ENCODE measurements at regions not wholly inside any gene's neighbourhood (a gene's known extent, or its start where the extent isn't known, plus 50 kb on each side); places are given as distances from the start of the nearest gene placed in this dataset.

DNA sequence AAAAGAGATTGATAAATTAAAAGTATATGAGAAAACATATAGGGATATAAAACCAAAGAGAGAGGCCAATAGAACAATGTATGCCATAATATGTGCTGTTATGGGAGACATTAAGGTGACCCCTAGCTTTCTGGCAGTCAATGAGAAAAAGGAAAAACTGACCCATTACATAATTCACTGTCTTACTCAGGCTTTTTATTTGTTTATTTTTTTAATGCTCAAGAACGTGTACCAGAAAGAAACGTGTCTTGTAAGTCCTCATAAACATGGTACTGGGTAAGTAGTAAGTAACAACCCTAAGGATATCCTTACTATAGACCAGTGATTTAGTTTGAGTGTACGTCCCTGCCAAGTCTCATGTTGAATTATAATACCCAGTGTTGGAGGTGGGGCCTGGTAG lies 160.8 kb upstream of the PHACTR1 start:
- no peak for DNase-seq

DNA sequence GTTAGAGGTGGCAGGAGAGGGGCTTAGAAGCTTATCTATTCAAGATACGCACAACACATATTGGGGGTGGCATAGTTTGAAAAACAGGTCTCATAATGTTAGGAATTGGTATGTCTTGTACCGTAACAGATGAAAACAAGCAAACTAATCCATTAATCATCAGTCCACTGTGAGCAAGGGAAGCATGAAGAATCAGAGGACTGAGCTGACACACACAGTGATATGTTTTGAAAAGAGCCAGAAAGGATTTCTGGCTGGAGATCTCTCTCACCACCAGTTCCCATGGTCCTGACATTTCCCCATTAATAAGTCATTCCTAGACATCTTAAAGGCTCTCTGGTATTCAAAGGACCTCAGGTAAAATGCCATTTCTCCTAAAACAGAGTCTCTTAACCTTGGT lies 158.8 kb upstream of the PHACTR1 start:
- DNase-seq = no peak

DNA sequence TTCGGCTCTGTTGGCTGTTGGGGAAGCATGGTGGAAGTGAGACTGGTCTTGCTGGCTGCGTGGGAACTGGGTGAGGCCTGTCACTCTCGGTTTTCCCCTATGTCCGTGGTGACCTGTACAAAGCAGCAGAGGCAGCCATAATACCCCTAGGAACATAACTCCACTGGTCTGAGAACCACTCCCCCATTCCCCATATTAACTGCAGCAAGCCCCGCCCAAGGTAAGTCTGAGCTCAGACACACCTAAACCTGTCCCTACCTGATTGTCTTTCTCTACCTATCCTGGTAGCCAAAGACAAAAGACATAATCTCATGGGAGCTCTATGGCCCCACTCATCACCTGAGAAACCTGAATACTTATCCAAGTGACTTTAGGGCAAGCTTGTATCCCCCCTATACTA lies 156.3 kb upstream of the PHACTR1 start:
- DNase-seq = no peak

DNA sequence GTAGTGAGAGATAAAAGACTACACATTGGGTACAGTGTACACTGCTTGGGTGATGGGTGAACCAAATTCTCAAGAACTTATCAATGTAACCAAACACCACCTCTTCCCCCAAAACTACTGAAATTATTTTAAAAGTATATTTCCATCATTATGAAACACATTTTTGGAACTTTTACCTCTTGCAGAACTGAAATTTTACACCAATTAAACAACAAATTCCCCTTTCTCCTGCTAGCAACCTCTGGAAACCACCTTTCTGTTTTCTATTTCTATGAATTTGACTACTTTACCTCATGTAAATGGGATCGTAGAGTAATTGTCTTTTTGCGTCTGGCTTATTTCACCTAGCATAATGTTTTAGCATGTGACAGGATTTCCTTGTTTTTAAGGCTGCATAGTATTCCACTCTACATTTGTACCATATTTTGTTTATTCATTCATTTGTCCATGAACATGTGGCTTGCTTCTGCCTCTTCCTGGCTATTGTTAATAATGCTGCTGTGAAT lies 149.9 kb upstream of the PHACTR1 start:
- no peak for DNase-seq

DNA sequence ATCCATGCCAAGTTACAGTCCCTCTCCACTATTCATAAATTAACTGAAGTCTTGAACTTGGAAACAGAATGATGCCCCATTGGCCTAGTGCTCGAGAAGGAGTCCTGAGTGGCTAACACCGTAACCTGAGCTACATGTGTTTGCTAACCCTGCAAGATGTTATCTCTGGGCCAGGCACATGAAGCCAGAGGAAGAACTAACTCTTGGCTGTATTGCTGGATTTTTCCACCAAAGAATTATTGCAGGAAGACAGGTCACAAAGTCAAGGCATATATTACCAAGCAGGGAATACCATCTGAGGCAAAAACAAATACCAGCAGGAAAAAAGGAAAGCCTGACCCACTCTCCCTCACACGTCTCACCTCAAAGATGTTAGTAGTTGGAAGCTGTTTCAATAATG lies 148.9 kb upstream of the PHACTR1 start:
- no peak for DNase-seq

DNA sequence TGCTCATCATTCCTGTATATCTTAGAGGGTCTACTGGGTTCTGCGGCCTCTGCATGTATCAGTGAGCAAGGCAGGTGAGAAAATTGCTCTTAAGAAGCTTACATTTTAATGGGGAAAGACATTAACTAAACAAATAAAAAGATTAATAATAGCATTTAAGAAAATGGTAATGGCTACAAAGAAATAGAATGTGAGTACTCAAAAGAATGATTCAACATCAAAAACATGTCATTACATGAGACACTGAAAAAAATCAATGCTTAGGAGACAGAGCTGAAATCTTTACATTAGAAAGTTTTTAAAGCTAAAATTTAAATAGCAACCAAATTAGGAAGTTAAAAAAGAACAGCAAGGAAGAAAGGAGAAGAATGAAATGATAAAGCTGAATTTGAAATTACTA lies 146.9 kb upstream of the PHACTR1 start:
- no peak for DNase-seq

DNA sequence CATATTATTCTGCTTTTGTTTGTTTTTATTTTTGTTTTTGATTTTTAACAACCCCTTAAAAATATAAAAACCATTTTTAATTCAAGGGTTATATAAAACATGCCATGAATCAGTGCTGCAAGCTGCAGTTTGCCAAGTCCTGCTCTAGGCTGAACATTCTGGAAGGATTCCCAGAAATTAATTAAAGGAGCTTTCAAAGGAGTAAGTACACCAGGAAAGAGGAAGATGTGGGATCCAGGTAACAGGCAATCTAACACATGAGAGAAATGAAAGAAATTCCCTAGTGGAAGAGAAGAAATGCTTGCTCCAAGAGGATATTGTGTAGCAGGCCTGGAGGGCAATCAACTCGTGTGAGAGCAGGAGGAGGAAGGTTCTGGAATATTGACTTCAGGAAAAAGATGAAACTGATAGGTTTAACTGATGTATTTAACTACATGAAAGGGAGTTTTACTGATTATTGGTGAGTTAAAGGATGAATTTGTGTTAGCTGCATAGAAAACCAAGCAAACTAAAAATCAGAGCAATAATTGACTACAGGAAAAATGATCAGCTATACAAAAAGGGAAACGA lies 146.0 kb upstream of the PHACTR1 start:
- no peak for DNase-seq

DNA sequence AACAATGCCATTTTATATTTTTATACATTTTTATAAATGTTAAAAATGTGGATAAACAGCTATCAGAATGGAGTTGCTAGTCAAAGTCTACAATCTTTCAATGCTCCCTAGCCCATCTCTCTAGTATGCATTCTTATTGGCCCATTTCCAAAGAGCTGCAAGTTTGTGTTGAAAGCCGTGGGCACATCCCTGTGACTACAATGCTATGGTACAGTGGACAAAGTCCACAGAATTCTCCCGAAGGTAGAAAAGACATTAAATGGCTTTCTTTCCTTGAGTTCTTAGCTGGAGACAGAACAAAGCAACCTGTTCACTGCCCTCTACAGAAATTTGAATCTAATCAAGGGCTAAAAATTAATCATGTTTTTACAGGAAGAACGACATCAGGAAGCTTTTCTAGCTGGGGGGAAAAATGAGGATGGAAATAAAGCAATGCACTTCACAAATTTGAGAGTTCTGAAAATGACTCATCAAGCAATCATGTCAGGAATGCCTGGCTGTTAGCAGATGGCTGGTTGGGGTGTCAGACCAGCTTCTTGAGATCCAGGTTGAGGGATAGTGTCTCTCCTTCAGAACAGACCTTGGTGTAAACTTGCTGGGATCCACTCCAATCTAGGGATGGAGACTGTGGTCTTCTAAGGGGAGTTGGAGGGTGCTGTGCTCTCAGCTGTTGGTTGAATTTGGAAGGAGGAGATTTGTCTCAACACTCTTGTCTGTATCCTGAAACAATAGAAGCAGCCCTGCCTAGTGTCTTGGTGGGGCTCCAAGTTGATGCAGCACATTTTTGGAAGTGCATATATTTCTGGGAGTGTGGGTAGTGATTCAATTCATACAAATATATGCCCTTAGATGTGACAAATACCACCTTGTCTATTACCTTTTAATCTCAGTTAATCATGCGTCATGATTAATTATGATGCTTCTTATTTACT lies 143.4 kb upstream of the PHACTR1 start:
- DNase-seq = no peak

DNA sequence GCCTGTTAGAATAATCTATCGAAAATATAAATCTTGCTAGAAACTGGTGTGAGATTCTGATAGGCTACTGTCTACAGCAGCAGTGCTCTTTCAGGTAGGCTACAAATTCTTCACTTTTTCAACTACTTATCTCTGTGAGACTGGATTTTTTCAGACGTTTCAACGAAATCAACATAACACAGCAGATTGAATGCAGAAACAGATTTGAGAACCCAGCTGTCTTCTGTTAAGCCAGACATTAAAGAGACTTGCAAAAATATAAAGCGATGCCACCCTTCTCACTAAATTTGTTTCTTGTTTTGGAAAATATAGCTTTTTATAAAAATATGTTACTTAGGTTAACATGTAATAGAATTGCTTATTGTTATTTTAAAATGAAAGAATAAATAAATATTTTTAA lies 140.6 kb upstream of the PHACTR1 start:
- DNase-seq = no peak

DNA sequence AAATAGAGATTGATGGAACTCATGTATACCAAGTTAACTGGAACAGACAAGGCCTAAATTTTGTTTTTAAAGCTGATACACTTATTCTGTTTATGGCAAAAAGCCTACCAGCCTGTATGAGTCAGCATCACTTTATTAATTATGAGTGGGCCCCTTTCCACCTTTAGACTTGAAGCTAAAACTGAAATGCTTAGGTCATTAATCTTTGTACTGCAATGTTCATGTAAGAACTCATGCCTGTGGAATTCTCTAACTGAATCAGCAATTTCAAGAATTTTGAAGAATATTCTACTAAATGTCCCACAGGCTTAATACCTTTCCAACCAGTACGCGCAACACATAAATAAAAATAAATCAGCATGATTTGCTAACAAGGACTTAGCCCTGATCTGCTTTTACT lies 140.2 kb upstream of the PHACTR1 start:
- DNase-seq = no peak

DNA sequence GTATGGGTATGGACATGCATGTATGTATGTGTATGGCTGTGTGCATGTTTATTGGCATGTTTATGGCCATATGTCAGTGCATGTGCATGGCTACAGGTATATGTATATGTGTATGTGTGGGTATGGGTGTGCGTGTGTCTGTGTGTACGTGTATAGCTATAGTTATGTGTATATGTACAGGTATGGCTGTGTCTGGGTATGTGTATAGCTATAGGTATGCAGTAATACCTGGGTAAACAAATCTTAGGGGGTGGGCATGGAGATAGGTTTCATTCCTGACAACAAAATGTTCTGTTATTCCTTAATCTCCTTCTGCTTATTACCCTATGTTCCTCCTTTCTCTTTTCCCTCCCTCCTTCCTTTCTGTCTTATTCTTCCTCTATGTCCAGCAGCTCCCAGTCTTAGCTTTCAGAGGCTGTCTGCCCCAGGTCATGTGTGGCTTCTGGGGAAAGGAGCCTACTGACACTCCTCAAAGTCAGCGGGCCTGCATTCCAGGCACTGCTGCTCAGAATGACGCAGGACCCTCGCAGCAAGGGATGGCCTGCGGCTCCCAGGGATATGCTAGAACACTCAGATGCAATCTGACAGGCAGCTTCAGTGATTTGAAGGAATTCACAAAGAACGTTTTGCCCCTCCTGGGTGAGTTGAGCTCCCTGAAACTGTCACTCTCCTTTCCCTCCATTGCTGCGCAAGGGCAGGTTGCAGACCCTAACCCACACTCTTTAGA lies 139.3 kb upstream of the PHACTR1 start:
- DNase-seq = no peak

DNA sequence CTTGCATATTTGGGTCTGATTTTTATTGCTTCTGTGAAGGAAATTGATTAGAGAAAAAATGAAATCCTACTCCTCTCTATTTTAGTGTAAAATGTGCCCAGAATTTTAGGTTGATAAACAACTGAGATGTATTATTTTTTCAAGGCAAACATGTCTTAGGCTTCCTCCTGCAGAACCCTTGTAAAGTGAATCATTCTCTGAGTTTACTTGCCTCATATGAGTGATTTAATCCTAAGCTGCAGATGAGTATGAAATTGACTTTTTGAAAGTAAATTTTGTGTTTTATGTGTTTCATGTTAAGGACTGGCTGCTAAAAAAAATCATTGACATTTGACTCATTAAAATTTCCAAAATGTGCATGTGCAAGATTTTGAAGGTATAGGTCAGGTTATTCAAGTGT lies 138.5 kb upstream of the PHACTR1 start:
- DNase-seq = no peak

DNA sequence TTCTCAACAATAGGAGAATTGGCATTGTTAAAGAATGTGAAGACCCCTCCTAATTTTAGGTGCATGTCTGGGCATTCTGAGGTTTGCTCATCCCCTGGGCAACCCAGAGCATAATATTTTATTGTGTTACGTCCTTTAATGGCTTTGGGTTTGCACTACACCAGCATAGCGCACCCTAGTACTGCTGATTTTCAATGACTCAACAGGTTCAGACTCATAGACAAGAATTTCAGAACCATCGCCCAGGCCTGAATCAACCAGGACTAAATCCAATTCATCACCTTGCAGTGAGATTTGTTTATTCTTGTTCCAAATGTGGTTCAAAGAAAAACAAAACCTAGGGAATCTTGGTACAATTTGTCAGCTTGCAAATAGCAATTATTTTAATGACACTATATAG lies 137.8 kb upstream of the PHACTR1 start:
- no peak for DNase-seq

DNA sequence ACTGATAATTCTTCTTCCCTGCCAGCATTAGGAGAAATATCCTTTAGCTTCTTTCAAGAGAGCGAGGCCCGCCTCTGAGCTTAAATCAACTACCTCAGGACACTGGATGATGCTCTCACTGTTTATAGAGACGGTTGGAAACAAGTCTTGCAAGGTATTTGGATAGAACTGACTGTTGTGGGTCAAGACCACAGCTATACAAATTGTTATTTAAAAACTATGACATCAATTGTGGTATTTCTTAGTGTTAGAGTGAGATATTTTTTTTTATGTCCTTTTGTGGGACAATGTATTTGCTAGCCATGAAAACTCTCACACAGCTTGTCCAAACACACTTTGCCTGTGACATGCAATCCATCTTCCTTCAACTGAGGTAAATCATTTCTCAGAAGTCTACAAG lies 136.3 kb upstream of the PHACTR1 start:
- no peak for DNase-seq

DNA sequence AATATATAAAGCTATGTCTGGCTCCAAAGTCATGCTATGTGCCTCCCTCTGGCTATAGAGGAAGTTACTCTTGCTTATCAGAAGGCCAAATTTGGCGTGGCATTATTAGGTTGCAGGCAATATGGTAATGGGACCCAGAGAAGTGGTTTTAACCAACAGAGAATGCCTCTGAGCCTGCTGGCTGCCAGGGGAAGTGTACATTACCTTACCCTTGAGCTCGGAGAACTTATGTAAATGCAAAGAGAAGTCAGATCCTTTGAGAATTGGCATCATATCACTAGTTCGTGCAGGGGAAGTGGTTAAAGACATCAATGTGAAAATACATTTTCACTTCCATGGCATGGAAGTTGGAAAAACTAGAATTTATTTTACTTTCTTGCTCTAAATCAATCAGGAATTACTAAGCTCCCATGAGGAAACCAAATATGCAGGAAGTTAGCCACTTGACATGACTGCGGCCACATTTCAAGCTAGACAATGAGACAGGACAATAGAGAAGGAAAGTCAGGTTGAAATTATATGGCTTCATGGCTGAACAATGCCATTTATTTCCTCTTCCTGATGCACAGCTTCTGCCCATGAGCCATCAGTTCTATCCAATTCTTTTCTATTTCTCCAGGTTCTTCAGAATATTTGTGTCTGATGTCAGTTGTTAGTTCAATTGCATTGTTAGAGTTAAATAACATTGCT lies 134.0 kb upstream of the PHACTR1 start:
- no peak for DNase-seq

DNA sequence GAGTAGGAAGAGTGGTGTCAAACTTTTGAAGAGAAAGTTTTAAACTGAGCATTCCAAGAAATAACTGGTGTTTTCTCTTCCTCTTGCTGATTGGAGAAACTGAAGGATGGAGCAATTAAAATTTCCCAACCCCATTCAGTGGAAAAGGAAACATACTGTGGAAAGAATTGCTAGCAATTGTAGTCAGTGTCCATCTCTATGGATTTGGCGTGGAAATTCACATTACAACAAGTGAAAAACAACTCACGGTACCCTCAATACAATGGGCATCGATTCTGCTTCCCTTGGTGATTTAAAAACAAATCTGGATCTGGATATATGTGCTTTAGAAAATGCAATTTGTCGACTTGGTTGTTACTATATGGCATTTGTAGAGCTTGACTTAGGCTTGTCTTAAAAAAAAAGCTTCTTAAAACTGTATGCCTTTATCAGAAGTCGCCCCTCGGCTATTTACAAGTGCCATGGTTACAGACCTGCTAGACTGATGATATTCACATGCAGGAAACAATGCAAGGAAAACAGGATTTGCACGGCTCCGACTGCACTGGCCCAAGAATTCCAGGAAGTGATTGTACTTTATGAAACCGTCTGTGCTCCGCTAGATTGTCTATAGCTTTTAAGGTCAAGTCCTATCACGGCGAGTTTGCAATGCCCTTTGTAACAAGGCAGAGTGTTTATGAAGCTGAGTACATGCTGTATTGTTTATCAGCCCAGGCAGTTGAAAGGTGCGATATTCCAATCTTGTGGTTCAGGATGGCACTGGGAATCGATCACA lies 131.7 kb upstream of the PHACTR1 start:
- DNase-seq = no peak

DNA sequence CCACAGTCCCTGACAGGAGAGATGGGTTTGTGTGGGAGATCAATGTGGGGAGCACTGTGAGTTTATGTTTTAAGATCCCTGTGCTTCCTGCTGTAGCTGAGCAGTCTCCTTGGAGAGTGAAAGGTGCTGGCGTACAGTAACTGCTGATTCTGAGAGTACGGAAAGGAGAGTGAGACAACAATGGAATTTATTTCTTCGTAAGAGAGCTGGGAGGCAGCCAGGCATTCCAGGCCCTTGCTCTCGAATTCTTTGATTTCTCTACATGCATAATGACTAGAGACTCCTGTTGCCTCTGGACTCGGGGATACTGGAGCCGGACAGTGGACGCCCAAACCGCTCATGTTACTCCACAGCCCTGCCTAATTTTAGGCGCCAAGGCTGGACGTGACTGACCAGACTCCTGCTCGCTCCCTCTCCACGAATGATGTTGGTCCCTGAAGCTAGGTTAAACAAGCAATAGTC lies 131.0 kb upstream of the PHACTR1 start:
- no peak for DNase-seq

DNA sequence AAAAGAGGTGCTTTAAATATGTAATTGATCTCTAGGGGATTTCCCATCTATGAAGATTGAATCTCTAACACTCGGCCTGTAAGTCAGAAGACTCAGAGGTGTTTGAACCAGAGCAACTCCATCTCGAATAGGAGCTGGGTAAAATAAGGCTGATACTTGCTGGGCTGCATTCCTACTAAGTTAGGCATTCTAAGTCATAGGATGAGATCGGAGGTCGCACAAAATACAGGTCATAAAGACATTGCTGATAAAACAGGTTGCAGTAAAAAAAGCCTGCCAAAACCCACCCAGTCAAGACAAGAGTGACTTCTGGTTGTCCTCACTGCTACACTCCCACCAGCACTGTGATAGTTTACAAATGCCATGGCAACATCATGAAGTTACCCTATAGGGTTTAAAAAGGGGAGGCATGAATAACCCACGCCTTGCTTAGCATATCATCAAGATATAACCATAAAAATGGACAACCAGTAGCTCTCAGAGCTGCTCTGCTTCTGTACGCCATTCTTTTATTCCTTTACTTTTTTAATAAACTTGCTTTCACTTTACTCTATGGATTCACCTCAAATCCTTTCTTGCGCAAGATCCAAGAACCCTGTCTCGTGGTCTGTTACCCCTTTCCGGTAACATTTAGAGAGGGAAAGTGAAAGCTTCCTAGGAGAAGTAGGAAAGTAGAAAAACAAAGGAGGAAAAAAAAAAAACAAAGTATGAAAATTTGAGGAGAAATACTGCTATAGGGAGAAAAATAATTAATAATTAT lies 129.7 kb upstream of the PHACTR1 start:
- DNase-seq = no peak

DNA sequence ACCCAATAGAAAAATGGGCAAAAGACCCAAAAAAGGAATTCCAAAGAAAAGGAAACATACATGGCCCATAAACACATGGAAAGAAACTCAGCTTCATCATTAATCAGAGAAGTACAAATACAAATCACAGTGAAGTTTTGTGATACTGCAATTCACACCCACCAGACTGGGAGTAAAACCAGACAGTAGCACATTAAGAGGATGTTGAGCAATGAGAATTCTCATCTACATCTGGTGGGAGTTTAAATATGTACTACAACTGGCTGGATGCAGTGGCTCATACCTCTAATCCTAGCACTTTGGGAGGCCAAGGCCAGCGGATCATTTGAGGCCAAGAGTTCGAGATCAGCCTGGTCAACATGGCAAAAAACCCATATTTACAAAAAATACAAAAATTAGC lies 125.7 kb upstream of the PHACTR1 start:
- DNase-seq = no peak

DNA sequence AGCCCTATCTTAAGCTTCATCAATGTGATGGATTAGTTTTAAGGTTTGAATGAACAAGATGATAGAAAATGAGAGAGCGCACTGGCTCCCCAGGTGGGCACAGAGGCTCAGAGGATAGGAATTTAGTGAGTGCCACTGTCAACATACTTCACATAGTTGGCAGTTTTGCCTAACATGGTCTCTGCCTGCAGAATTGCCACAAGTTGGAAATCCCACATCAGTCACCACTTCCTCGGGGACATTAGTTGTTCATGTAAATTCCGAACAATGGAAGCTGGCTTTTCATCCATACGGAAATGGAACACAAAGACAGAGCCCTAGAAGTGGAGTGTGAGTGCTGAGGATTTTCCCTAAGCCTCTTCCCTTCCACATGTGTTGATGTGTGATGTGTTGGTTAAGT lies 123.9 kb upstream of the PHACTR1 start:
- DNase-seq = no peak

DNA sequence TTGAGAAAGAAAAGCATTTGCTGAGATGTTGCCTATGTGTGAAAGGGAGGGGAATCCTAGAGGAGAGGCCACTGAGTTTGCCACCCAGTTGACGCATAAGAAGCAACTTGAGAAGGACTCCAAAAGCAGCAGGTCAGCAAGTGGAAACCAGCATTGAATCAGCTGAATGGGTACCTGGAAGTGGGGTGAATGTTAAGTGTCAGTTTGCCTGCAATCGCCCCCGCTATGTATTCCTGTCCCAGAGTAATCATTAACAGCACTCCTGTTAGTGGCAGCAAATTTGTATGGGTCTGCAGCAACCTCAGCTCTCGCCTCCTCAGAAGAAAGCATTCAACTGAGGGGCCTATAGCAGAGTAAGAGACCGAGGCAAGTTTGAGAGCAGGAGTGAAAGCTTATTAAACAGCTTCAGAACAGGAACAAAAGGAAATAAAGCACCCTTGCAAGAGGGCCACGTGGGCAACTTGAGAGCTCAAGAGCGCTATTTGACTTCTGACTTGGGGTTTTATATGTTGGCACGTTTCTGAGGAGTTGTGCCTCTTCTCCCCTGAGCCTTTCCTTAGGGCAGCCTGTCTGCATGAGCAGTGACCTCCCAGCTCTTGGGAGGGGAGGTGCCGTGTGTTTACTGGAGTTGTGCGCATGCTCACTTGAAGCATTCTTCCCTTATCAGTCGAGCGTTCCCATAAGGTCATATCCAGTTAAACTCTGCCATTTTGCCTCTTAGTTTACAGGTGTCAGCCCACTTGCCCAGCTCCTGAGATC lies 122.6 kb upstream of the PHACTR1 start:
- no peak for DNase-seq

Measured in GF-D8 (cell line).